DND-41 (cell line): ENCODE measurements at regions not wholly inside any gene's neighbourhood (a gene's known extent, or its start where the extent isn't known, plus 50 kb on each side); places are given as distances from the start of the nearest gene placed in this dataset.

Source experiments
- CTCF ChIP-seq: IDR thresholded peaks from 2 replicates; pipeline ENCODE4 v1.5.1; 2012; ENCODE audit warnings: borderline replicate concordance, low read length, moderate library complexity, mild to moderate bottlenecking; ENCODE audit not compliant: poor library complexity, severe bottlenecking; ENCODE audit errors: extremely low read depth
- EZH2 ChIP-seq: IDR thresholded peaks from 3 replicates; pipeline ENCODE4 v1.6.1; 2012; ENCODE audit warnings: borderline replicate concordance, low read depth, mild to moderate bottlenecking, moderate library complexity, low read length, inconsistent platforms; ENCODE audit not compliant: severe bottlenecking

- TF ChIP-seq CTCF (no peak), EZH2 (no peak)
Observed at GRCh38 chr13:111006506-111007031, 91.7 kb upstream of the ANKRD10 start.
